SK-N-SH (cell line): ENCODE measurements at regions not wholly inside any gene's neighbourhood (a gene's known extent, or its start where the extent isn't known, plus 50 kb on each side); places are given as distances from the start of the nearest gene placed in this dataset.

Source experiments
- EP300 ChIP-seq, 2 experiments: IDR thresholded peaks; 2 replicates each; pipeline versions ENCODE4 v1.4.0 to v1.6.1; 2012; ENCODE audit warnings: borderline replicate concordance in 1 of 2, low read depth in 1 of 2, low read length in 1 of 2
- EZH2phosphoT487 ChIP-seq: fragments of 200-600 bp; sonication (generic); IDR thresholded peaks from 2 replicates; pipeline ENCODE4 v1.6.1; 2017; ENCODE audit warnings: low read depth, mixed run types, mild to moderate bottlenecking, antibody characterized with exemption, moderate library complexity, borderline replicate concordance
- FOXJ3 ChIP-seq: sonication (generic); formaldehyde crosslinking; IDR thresholded peaks from 2 replicates; pipeline ENCODE4 v1.5.1; 2020; ENCODE audit warnings: mild to moderate bottlenecking, missing genetic modification reagents
- FOXM1 ChIP-seq: IDR thresholded peaks from 2 replicates; pipeline ENCODE4 v1.4.0; 2012; ENCODE audit warnings: low read depth, mild to moderate bottlenecking
- JUND ChIP-seq: IDR thresholded peaks from 2 replicates; pipeline ENCODE4 v1.4.0; 2012
- RAD21 ChIP-seq: IDR thresholded peaks from 2 replicates; pipeline ENCODE4 v1.6.1; 2012; ENCODE audit warnings: mild to moderate bottlenecking, low read length
- RCOR1 ChIP-seq: fragments of 150-350 bp; IDR thresholded peaks from 2 replicates; pipeline ENCODE4 v1.6.1; 2017; ENCODE audit warnings: antibody characterized with exemption, low read length
- RFX5 ChIP-seq: IDR thresholded peaks from 2 replicates; pipeline ENCODE4 v1.6.1; 2012; ENCODE audit warnings: mild to moderate bottlenecking, improper control_type of control experiment, low read length
- SIN3A ChIP-seq: IDR thresholded peaks from 2 replicates; pipeline ENCODE4 v1.6.1; 2012; ENCODE audit warnings: low read depth, mild to moderate bottlenecking, low read length, moderate library complexity, borderline replicate concordance
- TCF12 ChIP-seq: IDR thresholded peaks from 2 replicates; pipeline ENCODE4 v1.4.0; 2012
- TEAD4 ChIP-seq: IDR thresholded peaks from 2 replicates; pipeline ENCODE4 v1.4.0; 2012; ENCODE audit warnings: mild to moderate bottlenecking, borderline replicate concordance; ENCODE audit not compliant: insufficient read depth
- TF ChIP-seq, protein P1 (sequence below): fragments of 200-600 bp; sonication (generic); IDR thresholded peaks from 2 replicates; pipeline ENCODE4 v1.6.1; 2017; ENCODE audit warnings: antibody characterized with exemption, mild to moderate bottlenecking, moderate library complexity
- TF ChIP-seq, protein P2 (sequence below): IDR thresholded peaks from 2 replicates; pipeline ENCODE4 v1.6.1; 2012; ENCODE audit warnings: mild to moderate bottlenecking, low read depth, low read length, moderate library complexity
- TF ChIP-seq, protein P3 (sequence below): IDR thresholded peaks from 2 replicates; pipeline ENCODE4 v1.4.0; 2012; ENCODE audit warnings: low read depth, borderline replicate concordance

DNA sequence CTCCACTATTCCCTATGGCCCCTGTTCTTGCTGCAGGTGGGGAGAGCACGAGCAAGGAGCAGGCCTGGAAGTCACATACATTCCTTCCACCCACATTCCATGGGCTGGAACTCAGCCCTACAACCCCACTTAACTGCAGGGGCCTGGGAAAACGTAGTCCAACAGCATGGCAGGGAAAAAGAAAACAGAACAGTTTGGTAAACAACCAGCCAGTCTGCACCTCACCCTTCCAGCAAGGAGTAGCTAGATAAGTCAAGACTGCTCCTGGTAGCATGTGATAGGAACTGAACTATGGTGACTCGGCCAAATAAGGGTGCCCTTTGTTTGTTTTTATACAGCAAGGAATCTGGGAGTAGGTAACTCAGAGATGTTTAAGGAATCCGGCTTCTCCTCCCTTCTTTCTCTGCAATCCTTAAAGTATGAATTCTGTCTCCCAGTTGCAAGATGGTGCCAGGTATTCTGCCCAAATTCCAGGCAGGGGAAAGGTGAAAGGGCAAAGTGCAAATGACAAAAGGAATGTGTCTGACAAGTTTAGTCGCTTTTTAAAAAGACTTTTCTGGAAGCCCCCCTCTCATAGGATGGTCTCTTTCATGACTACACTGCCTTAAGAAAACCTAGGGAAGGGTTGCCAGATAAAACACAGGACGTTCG lies 311.7 kb upstream of the NEBL start:
- TF ChIP-seq RFX5 (no peak), EZH2phosphoT487 (no peak), EP300 (IDR thresholded peaks at IDR 0.05; ENCODE audit: borderline replicate concordance in 1 of 2, low read depth in 1 of 2, low read length in 1 of 2) (no peak), SIN3A (no peak), JUND (no peak), FOXM1 (no peak), TEAD4 (no peak), TCF12 (no peak), RAD21 (no peak), RCOR1 (no peak), FOXJ3 (CRISPR knock-in tag) (no peak)
- TF ChIP-seq, protein P1, sequence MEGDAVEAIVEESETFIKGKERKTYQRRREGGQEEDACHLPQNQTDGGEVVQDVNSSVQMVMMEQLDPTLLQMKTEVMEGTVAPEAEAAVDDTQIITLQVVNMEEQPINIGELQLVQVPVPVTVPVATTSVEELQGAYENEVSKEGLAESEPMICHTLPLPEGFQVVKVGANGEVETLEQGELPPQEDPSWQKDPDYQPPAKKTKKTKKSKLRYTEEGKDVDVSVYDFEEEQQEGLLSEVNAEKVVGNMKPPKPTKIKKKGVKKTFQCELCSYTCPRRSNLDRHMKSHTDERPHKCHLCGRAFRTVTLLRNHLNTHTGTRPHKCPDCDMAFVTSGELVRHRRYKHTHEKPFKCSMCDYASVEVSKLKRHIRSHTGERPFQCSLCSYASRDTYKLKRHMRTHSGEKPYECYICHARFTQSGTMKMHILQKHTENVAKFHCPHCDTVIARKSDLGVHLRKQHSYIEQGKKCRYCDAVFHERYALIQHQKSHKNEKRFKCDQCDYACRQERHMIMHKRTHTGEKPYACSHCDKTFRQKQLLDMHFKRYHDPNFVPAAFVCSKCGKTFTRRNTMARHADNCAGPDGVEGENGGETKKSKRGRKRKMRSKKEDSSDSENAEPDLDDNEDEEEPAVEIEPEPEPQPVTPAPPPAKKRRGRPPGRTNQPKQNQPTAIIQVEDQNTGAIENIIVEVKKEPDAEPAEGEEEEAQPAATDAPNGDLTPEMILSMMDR = no peak
- TF ChIP-seq, protein P2, sequence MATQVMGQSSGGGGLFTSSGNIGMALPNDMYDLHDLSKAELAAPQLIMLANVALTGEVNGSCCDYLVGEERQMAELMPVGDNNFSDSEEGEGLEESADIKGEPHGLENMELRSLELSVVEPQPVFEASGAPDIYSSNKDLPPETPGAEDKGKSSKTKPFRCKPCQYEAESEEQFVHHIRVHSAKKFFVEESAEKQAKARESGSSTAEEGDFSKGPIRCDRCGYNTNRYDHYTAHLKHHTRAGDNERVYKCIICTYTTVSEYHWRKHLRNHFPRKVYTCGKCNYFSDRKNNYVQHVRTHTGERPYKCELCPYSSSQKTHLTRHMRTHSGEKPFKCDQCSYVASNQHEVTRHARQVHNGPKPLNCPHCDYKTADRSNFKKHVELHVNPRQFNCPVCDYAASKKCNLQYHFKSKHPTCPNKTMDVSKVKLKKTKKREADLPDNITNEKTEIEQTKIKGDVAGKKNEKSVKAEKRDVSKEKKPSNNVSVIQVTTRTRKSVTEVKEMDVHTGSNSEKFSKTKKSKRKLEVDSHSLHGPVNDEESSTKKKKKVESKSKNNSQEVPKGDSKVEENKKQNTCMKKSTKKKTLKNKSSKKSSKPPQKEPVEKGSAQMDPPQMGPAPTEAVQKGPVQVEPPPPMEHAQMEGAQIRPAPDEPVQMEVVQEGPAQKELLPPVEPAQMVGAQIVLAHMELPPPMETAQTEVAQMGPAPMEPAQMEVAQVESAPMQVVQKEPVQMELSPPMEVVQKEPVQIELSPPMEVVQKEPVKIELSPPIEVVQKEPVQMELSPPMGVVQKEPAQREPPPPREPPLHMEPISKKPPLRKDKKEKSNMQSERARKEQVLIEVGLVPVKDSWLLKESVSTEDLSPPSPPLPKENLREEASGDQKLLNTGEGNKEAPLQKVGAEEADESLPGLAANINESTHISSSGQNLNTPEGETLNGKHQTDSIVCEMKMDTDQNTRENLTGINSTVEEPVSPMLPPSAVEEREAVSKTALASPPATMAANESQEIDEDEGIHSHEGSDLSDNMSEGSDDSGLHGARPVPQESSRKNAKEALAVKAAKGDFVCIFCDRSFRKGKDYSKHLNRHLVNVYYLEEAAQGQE = no peak
- TF ChIP-seq, protein P3, sequence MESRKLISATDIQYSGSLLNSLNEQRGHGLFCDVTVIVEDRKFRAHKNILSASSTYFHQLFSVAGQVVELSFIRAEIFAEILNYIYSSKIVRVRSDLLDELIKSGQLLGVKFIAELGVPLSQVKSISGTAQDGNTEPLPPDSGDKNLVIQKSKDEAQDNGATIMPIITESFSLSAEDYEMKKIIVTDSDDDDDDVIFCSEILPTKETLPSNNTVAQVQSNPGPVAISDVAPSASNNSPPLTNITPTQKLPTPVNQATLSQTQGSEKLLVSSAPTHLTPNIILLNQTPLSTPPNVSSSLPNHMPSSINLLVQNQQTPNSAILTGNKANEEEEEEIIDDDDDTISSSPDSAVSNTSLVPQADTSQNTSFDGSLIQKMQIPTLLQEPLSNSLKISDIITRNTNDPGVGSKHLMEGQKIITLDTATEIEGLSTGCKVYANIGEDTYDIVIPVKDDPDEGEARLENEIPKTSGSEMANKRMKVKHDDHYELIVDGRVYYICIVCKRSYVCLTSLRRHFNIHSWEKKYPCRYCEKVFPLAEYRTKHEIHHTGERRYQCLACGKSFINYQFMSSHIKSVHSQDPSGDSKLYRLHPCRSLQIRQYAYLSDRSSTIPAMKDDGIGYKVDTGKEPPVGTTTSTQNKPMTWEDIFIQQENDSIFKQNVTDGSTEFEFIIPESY = no peak
